Activated CD8-positive, alpha-beta T cell treated with anti-CD3 and anti-CD28 coated beads for 36 hours (primary cell): ENCODE measurements at regions not wholly inside any gene's neighbourhood (a gene's known extent, or its start where the extent isn't known, plus 50 kb on each side); places are given as distances from the start of the nearest gene placed in this dataset.

Experiments used
- ATAC-seq: fragments of 200-7000 bp; cut with Tn5 transposase; one replicate; pipeline ENCODE4 v1.10.0; 2021; ENCODE audit warnings: mild to moderate bottlenecking, moderate library complexity
- CTCF ChIA-PET: fragments of 350-600 bp; sonication (Branson Sonifier 250); formaldehyde crosslinking; loops from one replicate; lab custom pipeline; 2021; ENCODE audit warnings: antibody characterized with exemption; lab: Charles Lee
- POLR2A ChIA-PET: fragments of 350-600 bp; sonication (Branson Sonifier 250); formaldehyde crosslinking; loops from one replicate; lab custom pipeline; 2021; ENCODE audit warnings: antibody characterized with exemption; lab: Charles Lee
- DNase-seq: peaks from one replicate; pipeline ENCODE4 v3.0.0-alpha.2; 2020
- H3K27ac Mint-ChIP-seq: one replicate; pipeline ENCODE4 v1.8.0; 2021; ENCODE audit warnings: mild to moderate bottlenecking, mixed read lengths
- H3K27me3 Mint-ChIP-seq: one replicate; pipeline ENCODE4 v1.8.0; 2021; ENCODE audit warnings: mixed read lengths
- H3K36me3 Mint-ChIP-seq: one replicate; pipeline ENCODE4 v1.8.0; 2021; ENCODE audit warnings: low read depth, mixed read lengths
- H3K4me1 Mint-ChIP-seq: one replicate; pipeline ENCODE4 v1.8.0; 2021; ENCODE audit warnings: low read depth, mixed read lengths
- H3K4me3 Mint-ChIP-seq: one replicate; pipeline ENCODE4 v1.8.0; 2021; ENCODE audit warnings: mild to moderate bottlenecking, moderate library complexity, mixed read lengths
- H3K9me3 Mint-ChIP-seq: one replicate; pipeline ENCODE4 v1.8.0; 2021; ENCODE audit warnings: mixed read lengths
- intact Hi-C: fragments of 100-400 bp; cut with micrococcal nuclease; formaldehyde crosslinking; loops from one replicate; pipeline ENCODE4 v1.10.0; 2022
- TF ChIP-seq, protein P1 (sequence below): fragments of 200-600 bp; IDR thresholded peaks from one replicate; pipeline ENCODE4 v1.8.0; 2022; ENCODE audit warnings: antibody characterized with exemption, mild to moderate bottlenecking

GRCh38 chr9:73701415-73702057 is 549.9 kb downstream of the ANXA1 start:
- DNase-seq: no peak
- Mint-ChIP-seq H3K27ac (no peak overlapping the region), H3K9me3 (peaks cover 1% of the 10 kb centered on the region), H3K4me1 (no peaks in the 10 kb centered on the region), H3K27me3 (no peaks in the 10 kb centered on the region), H3K36me3 (no peaks in the 10 kb centered on the region), H3K4me3 (no peak overlapping the region)
- intact Hi-C loops: no loop called here
- no peak for ATAC-seq
- POLR2A ChIA-PET: no interaction called here
- CTCF ChIA-PET: no interaction called here
- TF ChIP-seq, protein P1, sequence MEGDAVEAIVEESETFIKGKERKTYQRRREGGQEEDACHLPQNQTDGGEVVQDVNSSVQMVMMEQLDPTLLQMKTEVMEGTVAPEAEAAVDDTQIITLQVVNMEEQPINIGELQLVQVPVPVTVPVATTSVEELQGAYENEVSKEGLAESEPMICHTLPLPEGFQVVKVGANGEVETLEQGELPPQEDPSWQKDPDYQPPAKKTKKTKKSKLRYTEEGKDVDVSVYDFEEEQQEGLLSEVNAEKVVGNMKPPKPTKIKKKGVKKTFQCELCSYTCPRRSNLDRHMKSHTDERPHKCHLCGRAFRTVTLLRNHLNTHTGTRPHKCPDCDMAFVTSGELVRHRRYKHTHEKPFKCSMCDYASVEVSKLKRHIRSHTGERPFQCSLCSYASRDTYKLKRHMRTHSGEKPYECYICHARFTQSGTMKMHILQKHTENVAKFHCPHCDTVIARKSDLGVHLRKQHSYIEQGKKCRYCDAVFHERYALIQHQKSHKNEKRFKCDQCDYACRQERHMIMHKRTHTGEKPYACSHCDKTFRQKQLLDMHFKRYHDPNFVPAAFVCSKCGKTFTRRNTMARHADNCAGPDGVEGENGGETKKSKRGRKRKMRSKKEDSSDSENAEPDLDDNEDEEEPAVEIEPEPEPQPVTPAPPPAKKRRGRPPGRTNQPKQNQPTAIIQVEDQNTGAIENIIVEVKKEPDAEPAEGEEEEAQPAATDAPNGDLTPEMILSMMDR: no peak

GRCh38 chr9:73714294-73714693 is 562.6 kb downstream of the ANXA1 start:
- ATAC-seq (no peak), DNase-seq (no peak)
- Mint-ChIP-seq H3K4me1 (no peaks in the 10 kb centered on the region), H3K27me3 (no peaks in the 10 kb centered on the region), H3K36me3 (no peaks in the 10 kb centered on the region), H3K9me3 (no peaks in the 10 kb centered on the region), H3K4me3 (no peak overlapping the region), H3K27ac (no peak overlapping the region)
- TF ChIP-seq, protein P1: no peak
- intact Hi-C loops: no loop called here
- ChIA-PET POLR2A (no interaction called here), CTCF (no interaction called here)

GRCh38 chr9:73715591-73715990 is 563.9 kb downstream of the ANXA1 start:
- H3K27me3 Mint-ChIP-seq: no peaks in the 10 kb centered on the region
- POLR2A ChIA-PET: no interaction called here
- H3K27ac Mint-ChIP-seq: no peak overlapping the region
- CTCF ChIA-PET: no interaction called here
- no peaks in the 10 kb centered on the region for H3K4me1 Mint-ChIP-seq
- TF ChIP-seq, protein P1: no peak
- intact Hi-C loops: no loop called here
- ATAC-seq (no peak), DNase-seq (no peak)
- H3K9me3 Mint-ChIP-seq: no peaks in the 10 kb centered on the region
- H3K36me3 Mint-ChIP-seq: no peaks in the 10 kb centered on the region
- no peak overlapping the region for H3K4me3 Mint-ChIP-seq

- Mint-ChIP-seq H3K4me1 (no peaks in the 10 kb centered on the region), H3K36me3 (no peaks in the 10 kb centered on the region), H3K9me3 (no peaks in the 10 kb centered on the region), H3K4me3 (no peak overlapping the region), H3K27ac (no peak overlapping the region), H3K27me3 (no peaks in the 10 kb centered on the region)
- ATAC-seq: no peak
- DNase-seq: no peak
- ChIA-PET POLR2A (no interaction called here), CTCF (no interaction called here)
- TF ChIP-seq, protein P1: no peak
- intact Hi-C loops: no loop called here
Measured at GRCh38 chr9:73719660-73720059, 568.0 kb downstream of the ANXA1 start.

DNA sequence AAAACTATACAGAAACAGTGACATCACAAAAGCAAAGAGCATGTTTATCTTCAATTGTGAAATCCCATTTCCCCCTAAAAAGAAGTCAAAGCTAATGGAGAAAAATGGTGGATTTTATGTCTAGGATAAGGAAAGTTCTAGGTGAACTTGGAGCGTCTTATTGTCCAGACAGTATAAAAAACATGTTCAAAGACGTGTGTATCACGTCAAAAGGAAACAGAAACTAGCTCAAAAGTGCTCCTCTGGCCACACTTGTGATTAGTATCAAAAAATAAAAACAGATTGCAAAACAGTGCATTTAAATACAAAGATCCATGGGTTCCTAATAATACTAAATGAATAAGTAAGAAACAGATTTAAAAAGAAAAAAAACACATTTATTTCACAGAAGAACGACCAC is 568.9 kb downstream of the ANXA1 start:
- POLR2A ChIA-PET: no interaction called here
- Mint-ChIP-seq H3K4me3 (no peak overlapping the region), H3K27ac (no peak overlapping the region), H3K27me3 (no peaks in the 10 kb centered on the region), H3K36me3 (no peaks in the 10 kb centered on the region), H3K9me3 (no peaks in the 10 kb centered on the region), H3K4me1 (no peaks in the 10 kb centered on the region)
- ATAC-seq (no peak), DNase-seq (no peak)
- CTCF ChIA-PET: no interaction called here
- intact Hi-C loops: no loop called here
- TF ChIP-seq, protein P1: no peak
